Fibroblast of villous mesenchyme (primary cell): ENCODE measurements at regions not wholly inside any gene's neighbourhood (a gene's known extent, or its start where the extent isn't known, plus 50 kb on each side); places are given as distances from the start of the nearest gene placed in this dataset.

ENCODE experiments used
- DNase-seq: peaks from one replicate; pipeline ENCODE4 v3.0.0-alpha.2; 2010; ENCODE audit warnings: low read depth
- H3K4me3 ChIP-seq: 2 replicates; pipeline ENCODE4 v1.5.1; 2011; ENCODE audit warnings: low read depth, mild to moderate bottlenecking, low read length
- CTCF ChIP-seq: IDR thresholded peaks from 2 replicates; pipeline ENCODE4 v1.5.1; 2012; ENCODE audit warnings: low read depth, mild to moderate bottlenecking, low read length; ENCODE audit not compliant: insufficient read depth

- peak; percentile 48 for DNase-seq
- H3K4me3 ChIP-seq, result no peak overlapping the region
- TF ChIP-seq CTCF, result no peak
Observed at GRCh38 chr3:72345237-72345878, 502.9 kb downstream of the SHQ1 start.

GRCh38 chr3:72344647-72345046, 503.6 kb downstream of the SHQ1 start:
- no peak for DNase-seq
- H3K4me3 ChIP-seq, result no peak overlapping the region
- TF ChIP-seq CTCF, result no peak

GRCh38 chr3:72344236-72344635, 504.0 kb downstream of the SHQ1 start:
- TF ChIP-seq CTCF, result no peak

GRCh38 chr3:72343078-72343477, 505.2 kb downstream of the SHQ1 start:
- H3K4me3 ChIP-seq, result no peak overlapping the region
- no peak for DNase-seq
- no peak for TF ChIP-seq CTCF

More at GRCh38 chr3:72344236-72344635, 504.0 kb downstream of the SHQ1 start:
- H3K4me3 ChIP-seq, result no peak overlapping the region
- no peak for DNase-seq

- no peak for DNase-seq
- no peak for TF ChIP-seq CTCF
- no peak overlapping the region for H3K4me3 ChIP-seq
Observed at GRCh38 chr3:72342450-72342849, 505.8 kb downstream of the SHQ1 start.

- DNase-seq, result no peak
- H3K4me3 ChIP-seq, result no peak overlapping the region
- TF ChIP-seq CTCF, result no peak
Observed at GRCh38 chr3:72341920-72342319, 506.3 kb downstream of the SHQ1 start.

GRCh38 chr3:72341380-72341770, 506.9 kb downstream of the SHQ1 start:
- DNase-seq, result no peak
- no peak overlapping the region for H3K4me3 ChIP-seq
- TF ChIP-seq CTCF, result no peak
